ENCODE measurements at regions not wholly inside any gene's neighbourhood (a gene's known extent, or its start where the extent isn't known, plus 50 kb on each side); places are given as distances from the start of the nearest gene placed in this dataset.

DNA sequence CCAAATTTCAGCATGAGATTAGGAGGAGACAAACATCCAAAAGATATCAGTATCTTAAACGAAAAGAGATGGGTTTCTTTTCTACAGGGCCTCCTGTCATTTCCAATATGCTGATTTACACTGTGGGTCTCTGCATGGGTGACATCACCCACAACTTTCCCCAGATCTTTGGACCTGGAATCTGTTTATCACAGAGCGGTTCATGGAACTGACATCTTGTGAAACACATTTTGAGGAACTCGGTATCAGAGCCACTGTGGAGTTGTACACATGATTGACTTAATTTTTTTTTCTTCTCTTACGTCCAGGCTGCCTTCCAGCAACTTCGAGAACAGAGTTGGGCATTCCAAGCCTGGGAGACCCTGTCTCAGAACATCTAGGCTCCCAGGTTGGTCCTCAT, 80.2 kb upstream of the SERP2 start:
- TF ChIP-seq EZH2 (IDR thresholded peaks at IDR 0.05; ENCODE audit: insufficient read depth, poor library complexity, severe bottlenecking) = no peak
- no peak for TF ChIP-seq EZH2phosphoT487 (IDR thresholded peaks at IDR 0.05; ENCODE audit: insufficient read depth, low read depth)

Data from GM23248 (cell line).